Liver (tissue), 3 donors: ENCODE measurements at regions not wholly inside any gene's neighbourhood (a gene's known extent, or its start where the extent isn't known, plus 50 kb on each side); places are given as distances from the start of the nearest gene placed in this dataset.

Source experiments
- ATF3 ChIP-seq: IDR thresholded peaks from 2 replicates; pipeline ENCODE4 v1.6.1; 2016; ENCODE audit warnings: antibody characterized with exemption
- FOXA1 ChIP-seq: IDR thresholded peaks from 2 replicates; pipeline ENCODE4 v1.6.1; 2016; ENCODE audit warnings: antibody characterized with exemption
- HNF4A ChIP-seq, 2 donors: conservative IDR thresholded peaks; 2 replicates each; pipeline ENCODE4 v1.6.1; 2016; ENCODE audit warnings: antibody characterized with exemption in 2 of 2, mild to moderate bottlenecking in 2 of 2
- HNF4G ChIP-seq: IDR thresholded peaks from 2 replicates; pipeline ENCODE4 v1.6.1; 2016; ENCODE audit warnings: antibody characterized with exemption
- JUND ChIP-seq, 2 donors: IDR thresholded peaks; 2 replicates each; pipeline ENCODE4 v1.6.1; 2016; ENCODE audit warnings: antibody characterized with exemption in 2 of 2
- MAX ChIP-seq: IDR thresholded peaks from 2 replicates; pipeline ENCODE4 v1.6.1; 2016; ENCODE audit warnings: antibody characterized with exemption
- NR2F2 ChIP-seq: IDR thresholded peaks from 2 replicates; pipeline ENCODE4 v1.6.1; 2016; ENCODE audit warnings: antibody characterized with exemption
- RAD21 ChIP-seq, 2 donors: IDR thresholded peaks; 2 replicates each; pipeline ENCODE4 v1.6.1; 2016; ENCODE audit warnings: antibody characterized with exemption in 2 of 2, mild to moderate bottlenecking in 2 of 2
- REST ChIP-seq: IDR thresholded peaks from 2 replicates; pipeline ENCODE4 v1.6.1; 2016; ENCODE audit warnings: antibody characterized with exemption, mild to moderate bottlenecking
- SP1 ChIP-seq: IDR thresholded peaks from 2 replicates; pipeline ENCODE4 v1.6.1; 2018; ENCODE audit warnings: antibody characterized with exemption, mild to moderate bottlenecking
- TAF1 ChIP-seq: conservative IDR thresholded peaks from 2 replicates; pipeline ENCODE4 v1.6.1; 2016; ENCODE audit warnings: antibody characterized with exemption, mild to moderate bottlenecking
- TF ChIP-seq, protein P1 (sequence below): fragments of 150-350 bp; IDR thresholded peaks from 2 replicates; pipeline ENCODE4 v1.5.1; 2017; ENCODE audit warnings: improper control_type of control experiment, low read depth, low read length; ENCODE audit not compliant: missing input control
- TF ChIP-seq, protein P2 (sequence below): IDR thresholded peaks from 2 replicates; pipeline ENCODE4 v1.6.1; 2016; ENCODE audit warnings: antibody characterized with exemption
- donor health status: healthy.
- donor health status: healthy.

DNA sequence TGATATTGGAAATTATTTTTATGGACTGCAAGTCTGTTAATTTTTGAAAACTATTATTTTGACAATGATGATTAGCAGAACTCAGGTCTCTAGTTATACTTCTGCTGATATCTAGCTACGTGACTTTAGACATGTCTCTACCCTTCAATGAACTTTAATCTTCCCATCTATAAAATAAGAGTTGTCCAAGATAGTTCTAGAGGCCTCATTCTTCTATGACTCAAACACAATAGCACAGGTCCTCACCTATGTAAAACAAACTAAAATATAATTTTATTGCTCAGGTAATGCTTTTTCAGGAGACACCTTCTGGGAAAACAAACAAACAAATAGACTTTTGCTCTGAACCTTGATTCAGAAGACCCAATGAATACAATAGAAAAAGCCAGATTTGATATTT is 544.4 kb upstream of the SETBP1 start:
- TF ChIP-seq, protein P1, sequence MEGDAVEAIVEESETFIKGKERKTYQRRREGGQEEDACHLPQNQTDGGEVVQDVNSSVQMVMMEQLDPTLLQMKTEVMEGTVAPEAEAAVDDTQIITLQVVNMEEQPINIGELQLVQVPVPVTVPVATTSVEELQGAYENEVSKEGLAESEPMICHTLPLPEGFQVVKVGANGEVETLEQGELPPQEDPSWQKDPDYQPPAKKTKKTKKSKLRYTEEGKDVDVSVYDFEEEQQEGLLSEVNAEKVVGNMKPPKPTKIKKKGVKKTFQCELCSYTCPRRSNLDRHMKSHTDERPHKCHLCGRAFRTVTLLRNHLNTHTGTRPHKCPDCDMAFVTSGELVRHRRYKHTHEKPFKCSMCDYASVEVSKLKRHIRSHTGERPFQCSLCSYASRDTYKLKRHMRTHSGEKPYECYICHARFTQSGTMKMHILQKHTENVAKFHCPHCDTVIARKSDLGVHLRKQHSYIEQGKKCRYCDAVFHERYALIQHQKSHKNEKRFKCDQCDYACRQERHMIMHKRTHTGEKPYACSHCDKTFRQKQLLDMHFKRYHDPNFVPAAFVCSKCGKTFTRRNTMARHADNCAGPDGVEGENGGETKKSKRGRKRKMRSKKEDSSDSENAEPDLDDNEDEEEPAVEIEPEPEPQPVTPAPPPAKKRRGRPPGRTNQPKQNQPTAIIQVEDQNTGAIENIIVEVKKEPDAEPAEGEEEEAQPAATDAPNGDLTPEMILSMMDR, result no peak
- TF ChIP-seq REST (no peak), SP1 (no peak), MAX (no peak), NR2F2 (no peak), TAF1 (no peak), ATF3 (no peak), JUND (IDR thresholded peaks at IDR 0.05) (no peak), RAD21 (IDR thresholded peaks at IDR 0.05) (no peak), HNF4G (no peak), FOXA1 (no peak), HNF4A (conservative IDR thresholded peaks at IDR 0.05) (no peak)
- TF ChIP-seq, protein P2, sequence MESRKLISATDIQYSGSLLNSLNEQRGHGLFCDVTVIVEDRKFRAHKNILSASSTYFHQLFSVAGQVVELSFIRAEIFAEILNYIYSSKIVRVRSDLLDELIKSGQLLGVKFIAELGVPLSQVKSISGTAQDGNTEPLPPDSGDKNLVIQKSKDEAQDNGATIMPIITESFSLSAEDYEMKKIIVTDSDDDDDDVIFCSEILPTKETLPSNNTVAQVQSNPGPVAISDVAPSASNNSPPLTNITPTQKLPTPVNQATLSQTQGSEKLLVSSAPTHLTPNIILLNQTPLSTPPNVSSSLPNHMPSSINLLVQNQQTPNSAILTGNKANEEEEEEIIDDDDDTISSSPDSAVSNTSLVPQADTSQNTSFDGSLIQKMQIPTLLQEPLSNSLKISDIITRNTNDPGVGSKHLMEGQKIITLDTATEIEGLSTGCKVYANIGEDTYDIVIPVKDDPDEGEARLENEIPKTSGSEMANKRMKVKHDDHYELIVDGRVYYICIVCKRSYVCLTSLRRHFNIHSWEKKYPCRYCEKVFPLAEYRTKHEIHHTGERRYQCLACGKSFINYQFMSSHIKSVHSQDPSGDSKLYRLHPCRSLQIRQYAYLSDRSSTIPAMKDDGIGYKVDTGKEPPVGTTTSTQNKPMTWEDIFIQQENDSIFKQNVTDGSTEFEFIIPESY, result no peak
